ENCODE measurements at regions not wholly inside any gene's neighbourhood (a gene's known extent, or its start where the extent isn't known, plus 50 kb on each side); places are given as distances from the start of the nearest gene placed in this dataset.

GRCh38 chr4:100894339-100894870, 376.6 kb upstream of the EMCN start:
- TF ChIP-seq POLR2AphosphoS5 (IDR thresholded peaks at IDR 0.05) (no peak), CTCF (IDR thresholded peaks at IDR 0.05) (no peak), POLR2A (IDR thresholded peaks at IDR 0.05) (no peak)

All from prostate gland (tissue), 2 donors.